OCI-LY7 (cell line): ENCODE measurements at regions not wholly inside any gene's neighbourhood (a gene's known extent, or its start where the extent isn't known, plus 50 kb on each side); places are given as distances from the start of the nearest gene placed in this dataset.

Source experiments
- CTCF ChIP-seq: fragments of 200-600 bp; sonication (generic); conservative IDR thresholded peaks from 2 replicates; pipeline ENCODE4 v1.5.1; 2014; ENCODE audit warnings: mild to moderate bottlenecking, antibody characterized with exemption, low read length, moderate library complexity, mixed read lengths
- EZH2phosphoT487 ChIP-seq: fragments of 200-600 bp; sonication (generic); IDR thresholded peaks from 2 replicates; pipeline ENCODE4 v1.6.1; 2018; ENCODE audit warnings: low read depth, borderline replicate concordance, mild to moderate bottlenecking, mixed run types, antibody characterized with exemption, low read length, moderate library complexity, mixed read lengths

- TF ChIP-seq CTCF (no peak), EZH2phosphoT487 (no peak)
Measured at GRCh38 chr2:121074293-121074932, 210.6 kb downstream of the TFCP2L1 start.
